H9 (cell line): ENCODE measurements at regions not wholly inside any gene's neighbourhood (a gene's known extent, or its start where the extent isn't known, plus 50 kb on each side); places are given as distances from the start of the nearest gene placed in this dataset.

Experiments
- DNase-seq: peaks from one replicate; pipeline ENCODE4 v3.0.0-alpha.2; 2017
- H2AFZ ChIP-seq: one replicate; pipeline ENCODE4 v1.6.1; 2013; ENCODE audit warnings: mild to moderate bottlenecking, low read length, control low read depth, moderate library complexity
- H2AK5ac ChIP-seq: 2 replicates; pipeline ENCODE4 v1.6.1; 2013; ENCODE audit warnings: low read length, control low read depth, mixed read lengths; ENCODE audit not compliant: insufficient read length
- H2BK120ac ChIP-seq: one replicate; pipeline ENCODE4 v1.6.1; 2013; ENCODE audit warnings: low read depth, mild to moderate bottlenecking, low read length, control low read depth, inconsistent platforms; ENCODE audit not compliant: poor library complexity, severe bottlenecking
- H2BK12ac ChIP-seq: 2 replicates; pipeline ENCODE4 v1.6.1; 2013; ENCODE audit warnings: low read length, control low read depth, mixed read lengths, low read depth; ENCODE audit not compliant: insufficient read length
- H2BK15ac ChIP-seq: 2 replicates; pipeline ENCODE4 v1.6.1; 2013; ENCODE audit warnings: low read depth, low read length, control low read depth
- H2BK20ac ChIP-seq: one replicate; pipeline ENCODE4 v1.6.1; 2013; ENCODE audit warnings: low read depth, mild to moderate bottlenecking, low read length, control low read depth, inconsistent platforms; ENCODE audit not compliant: poor library complexity, severe bottlenecking
- H2BK5ac ChIP-seq: 2 replicates; pipeline ENCODE4 v1.6.1; 2013; ENCODE audit warnings: low read length, control low read depth, mixed read lengths; ENCODE audit not compliant: insufficient read length
- H3K14ac ChIP-seq: 2 replicates; pipeline ENCODE4 v1.6.1; 2013; ENCODE audit warnings: low read length, control low read depth; ENCODE audit not compliant: insufficient read depth
- H3K18ac ChIP-seq: 2 replicates; pipeline ENCODE4 v1.6.1; 2013; ENCODE audit warnings: low read depth, mild to moderate bottlenecking, mixed read lengths, low read length, control low read depth; ENCODE audit not compliant: insufficient read length
- H3K23ac ChIP-seq: 2 replicates; pipeline ENCODE4 v1.6.1; 2013; ENCODE audit warnings: low read length, control low read depth, mixed read lengths, low read depth; ENCODE audit not compliant: insufficient read length
- H3K23me2 ChIP-seq: 2 replicates; pipeline ENCODE4 v1.6.1; 2013; ENCODE audit warnings: low read depth, mild to moderate bottlenecking, mixed read lengths, low read length, control low read depth; ENCODE audit not compliant: insufficient read length, poor library complexity, severe bottlenecking
- H3K27ac ChIP-seq: 2 replicates; pipeline ENCODE4 v1.5.1; 2013; ENCODE audit warnings: low read length, control low read depth, mixed read lengths, low read depth; ENCODE audit not compliant: insufficient read length
- H3K27me3 ChIP-seq: 2 replicates; pipeline ENCODE4 v1.6.1; 2013; ENCODE audit warnings: low read length, control low read depth, inconsistent platforms; ENCODE audit not compliant: insufficient read depth
- H3K4ac ChIP-seq: 2 replicates; pipeline ENCODE4 v1.6.1; 2013; ENCODE audit warnings: low read depth, mild to moderate bottlenecking, control low read depth, inconsistent platforms, low read length, moderate library complexity
- H3K4me1 ChIP-seq: 2 replicates; pipeline ENCODE4 v1.6.1; 2013; ENCODE audit warnings: low read length, control low read depth, inconsistent platforms; ENCODE audit not compliant: insufficient read depth
- H3K4me2 ChIP-seq: 2 replicates; pipeline ENCODE4 v1.6.1; 2013; ENCODE audit warnings: low read length, control low read depth, mixed read lengths; ENCODE audit not compliant: insufficient read length, insufficient read depth
- H3K56ac ChIP-seq: 2 replicates; pipeline ENCODE4 v1.6.1; 2013; ENCODE audit warnings: low read depth, mild to moderate bottlenecking, mixed read lengths, low read length, control low read depth; ENCODE audit not compliant: insufficient read length
- H3K79me1 ChIP-seq: 2 replicates; pipeline ENCODE4 v1.6.1; 2013; ENCODE audit warnings: low read depth, mild to moderate bottlenecking, moderate library complexity, low read length, control low read depth, inconsistent platforms; ENCODE audit not compliant: insufficient read depth, poor library complexity, severe bottlenecking
- H3K79me2 ChIP-seq: 2 replicates; pipeline ENCODE4 v1.6.1; 2013; ENCODE audit warnings: low read length, control low read depth, inconsistent platforms; ENCODE audit not compliant: insufficient read depth
- H3K9ac ChIP-seq: 2 replicates; pipeline ENCODE4 v1.6.1; 2013; ENCODE audit warnings: low read length, control low read depth, mixed read lengths; ENCODE audit not compliant: insufficient read length; ENCODE audit errors: extremely low read depth
- H3K9me3 ChIP-seq: one replicate; pipeline ENCODE4 v1.6.1; 2013; ENCODE audit warnings: low read depth, low read length, inconsistent platforms; ENCODE audit not compliant: control insufficient read depth
- H3T11ph ChIP-seq: one replicate; pipeline ENCODE4 v1.6.1; 2013; ENCODE audit warnings: mild to moderate bottlenecking, low read length, control low read depth, inconsistent platforms
- H4K20me1 ChIP-seq: one replicate; pipeline ENCODE4 v1.6.1; 2013; ENCODE audit not compliant: control insufficient read depth, insufficient read length, insufficient read depth
- H4K5ac ChIP-seq: 2 replicates; pipeline ENCODE4 v1.6.1; 2013; ENCODE audit warnings: low read depth, mild to moderate bottlenecking, mixed read lengths, low read length, control low read depth; ENCODE audit not compliant: insufficient read length
- H4K8ac ChIP-seq: replicated peaks from 2 replicates; pipeline ENCODE4 v1.6.1; 2013; ENCODE audit warnings: low read length, control low read depth, mixed read lengths, low read depth; ENCODE audit not compliant: insufficient read length
- H4K91ac ChIP-seq: 2 replicates; pipeline ENCODE4 v1.6.1; 2013; ENCODE audit warnings: low read depth, mild to moderate bottlenecking, moderate library complexity, mixed read lengths, low read length, control low read depth; ENCODE audit not compliant: insufficient read length
- H3K27ac Mint-ChIP-seq, 3 experiments: 2 replicates in 2 of 3; 3 replicates in 1 of 3; pipeline ENCODE4 v1.8.0; 2020 to 2021; ENCODE audit warnings: mixed read lengths in 3 of 3, mild to moderate bottlenecking in 1 of 3, moderate library complexity in 1 of 3
- H3K27me3 Mint-ChIP-seq: 2 replicates; pipeline ENCODE4 v1.8.0; 2021; ENCODE audit warnings: low read depth, mild to moderate bottlenecking, moderate library complexity, mixed read lengths
- H3K36me3 Mint-ChIP-seq, 3 experiments: 2 replicates in 2 of 3; 3 replicates in 1 of 3; pipeline ENCODE4 v1.8.0; 2020 to 2021; ENCODE audit warnings: low read depth in 3 of 3, mixed read lengths in 3 of 3; ENCODE audit not compliant: insufficient read depth in 1 of 3
- H3K4me1 Mint-ChIP-seq, 2 experiments: 2 replicates each; pipeline ENCODE4 v1.8.0; 2020; ENCODE audit warnings: mixed read lengths in 2 of 2
- H3K4me3 Mint-ChIP-seq, 2 experiments: 2 replicates in 1 of 2; 3 replicates in 1 of 2; pipeline ENCODE4 v1.8.0; 2020 to 2021; ENCODE audit warnings: mild to moderate bottlenecking in 2 of 2, mixed read lengths in 2 of 2, moderate library complexity in 1 of 2
- H3K9me3 Mint-ChIP-seq, 2 experiments: 2 replicates in 1 of 2; 3 replicates in 1 of 2; pipeline ENCODE4 v1.8.0; 2020; ENCODE audit warnings: mild to moderate bottlenecking in 2 of 2, mixed read lengths in 2 of 2, moderate library complexity in 1 of 2
- CTCF ChIP-seq: fragments of 200-600 bp; sonication (generic); conservative IDR thresholded peaks from 3 replicates; pipeline ENCODE4 v1.8.0; 2021; ENCODE audit warnings: antibody characterized with exemption, mild to moderate bottlenecking
- WGBS: extraction: QIAGEN DNeasy Blood & Tissue Kit; methylation state at CpG from one replicate; pipeline ENCODE4 v1.1.7; 2013; ENCODE audit warnings: missing lambda C conversion rate, low lambda C conversion rate, mixed read lengths; ENCODE audit not compliant: insufficient read length; ENCODE audit errors: extremely low coverage; 5-methylcytosine and 5-hydroxymethylcytosine counted together

- no peak for TF ChIP-seq CTCF
- no peak overlapping the region for H3K4me3 Mint-ChIP-seq
- no CpG with 5 or more reads among the region's 2 CpGs for whole genome bisulfite sequencing
These were observed 389.8 kb downstream of the HS3ST3B1 start for GRCh38 chr17:14690704-14691103.

More at GRCh38 chr17:14690704-14691103, 389.8 kb downstream of the HS3ST3B1 start:
- no peaks in the 10 kb centered on the region for H3K27me3 ChIP-seq
- no peaks in the 10 kb centered on the region for H3K79me1 ChIP-seq
- no peak for DNase-seq
- no peaks in the 10 kb centered on the region for H3K4me1 ChIP-seq
- H3K23me2 ChIP-seq: no peaks in the 10 kb centered on the region
- H3K4me2 ChIP-seq: no peak overlapping the region
- H3K9me3 Mint-ChIP-seq: peaks cover 16 to 17% of the 10 kb centered on the region in 2 experiments
- H3K9me3 ChIP-seq: no peaks in the 10 kb centered on the region
- H2BK120ac ChIP-seq: no peak overlapping the region
- H3K23ac ChIP-seq: no peak overlapping the region
- no peak overlapping the region for H3K9ac ChIP-seq
- no peak overlapping the region for H3K4ac ChIP-seq
- no peaks in the 10 kb centered on the region for H4K20me1 ChIP-seq
- no peak overlapping the region for H3K56ac ChIP-seq
- no peak overlapping the region for H3T11ph ChIP-seq
- no peak overlapping the region for H2AK5ac ChIP-seq
- no peak overlapping the region for H2BK12ac ChIP-seq
- H4K5ac ChIP-seq: no peak overlapping the region
- no peak overlapping the region for H3K14ac ChIP-seq
- H2BK20ac ChIP-seq: no peak overlapping the region
- peaks cover 0 to 22% (median 0%) of the 10 kb centered on the region in 3 experiments; a peak in 3 of 7 replicates for H3K36me3 Mint-ChIP-seq
- H2AFZ ChIP-seq: no peak overlapping the region
- no peaks in the 10 kb centered on the region; the same call in 1 of the 2 replicates for H3K27me3 Mint-ChIP-seq
- no peak overlapping the region for H3K18ac ChIP-seq
- H3K27ac ChIP-seq: no peak overlapping the region
- no peak overlapping the region for H2BK5ac ChIP-seq
- no peak overlapping the region for H4K8ac ChIP-seq
- H3K27ac Mint-ChIP-seq: no peak overlapping the region
- no peaks in the 10 kb centered on the region for H3K4me1 Mint-ChIP-seq
- H4K91ac ChIP-seq: no peak overlapping the region
- no peak overlapping the region for H2BK15ac ChIP-seq
- H3K79me2 ChIP-seq: no peaks in the 10 kb centered on the region
